BLaER1 (cell line): ENCODE measurements at regions not wholly inside any gene's neighbourhood (a gene's known extent, or its start where the extent isn't known, plus 50 kb on each side); places are given as distances from the start of the nearest gene placed in this dataset.

Experiments
- H3K27ac ChIP-seq: shearing (Covaris generic); formaldehyde crosslinking; 2 replicates; pipeline ENCODE4 v1.8.1; 2022
- H3K27me3 ChIP-seq: shearing (Covaris generic); formaldehyde crosslinking; 2 replicates; pipeline ENCODE4 v1.8.1; 2022
- H3K36me3 ChIP-seq: shearing (Covaris generic); formaldehyde crosslinking; 2 replicates; pipeline ENCODE4 v1.8.1; 2022
- H3K4me1 ChIP-seq: shearing (Covaris generic); formaldehyde crosslinking; 2 replicates; pipeline ENCODE4 v1.8.1; 2022
- H3K4me2 ChIP-seq: shearing (Covaris generic); formaldehyde crosslinking; 2 replicates; pipeline ENCODE4 v1.8.1; 2022
- H3K4me3 ChIP-seq: shearing (Covaris generic); formaldehyde crosslinking; 2 replicates; pipeline ENCODE4 v1.8.1; 2022
- H3K9ac ChIP-seq: shearing (Covaris generic); formaldehyde crosslinking; 2 replicates; pipeline ENCODE4 v1.8.1; 2022
- H3K9me3 ChIP-seq: shearing (Covaris generic); formaldehyde crosslinking; 2 replicates; pipeline ENCODE4 v1.8.1; 2022
- H4K20me1 ChIP-seq: shearing (Covaris generic); formaldehyde crosslinking; 2 replicates; pipeline ENCODE4 v1.8.1; 2022
- Cebpa-rat ChIP-seq: shearing (Covaris generic); IDR thresholded peaks from 2 replicates; pipeline ENCODE4 v1.8.1; 2022

DNA sequence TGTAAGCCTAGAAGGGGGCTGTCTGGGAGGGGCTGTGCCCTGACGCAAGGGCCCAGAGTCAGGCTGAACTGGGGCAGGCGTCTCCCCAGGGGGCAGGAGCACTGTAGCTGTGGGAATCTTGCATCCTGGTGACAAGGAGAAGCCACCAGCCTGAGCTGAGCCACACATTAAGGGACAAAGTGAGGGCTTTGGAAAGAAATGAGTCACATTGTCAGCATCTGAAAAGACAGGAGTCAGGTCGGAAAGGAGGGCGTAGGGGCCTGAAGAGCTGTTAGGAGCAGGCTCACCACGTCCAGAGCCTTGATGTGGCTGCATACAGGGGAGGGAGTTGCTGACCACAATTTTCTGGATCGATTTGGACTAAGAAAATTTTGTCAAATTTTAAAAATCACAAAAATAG is 298.6 kb downstream of the CYP26B1 start:
- no peaks in the 10 kb centered on the region for H3K4me1 ChIP-seq
- no peaks in the 10 kb centered on the region for H3K36me3 ChIP-seq
- H3K9ac ChIP-seq: no peak overlapping the region
- H4K20me1 ChIP-seq: no peaks in the 10 kb centered on the region
- no peak overlapping the region for H3K4me2 ChIP-seq
- no peak for TF ChIP-seq Cebpa-rat
- no peak overlapping the region for H3K27ac ChIP-seq
- H3K27me3 ChIP-seq: no peaks in the 10 kb centered on the region
- no peak overlapping the region for H3K4me3 ChIP-seq
- H3K9me3 ChIP-seq: no peaks in the 10 kb centered on the region

DNA sequence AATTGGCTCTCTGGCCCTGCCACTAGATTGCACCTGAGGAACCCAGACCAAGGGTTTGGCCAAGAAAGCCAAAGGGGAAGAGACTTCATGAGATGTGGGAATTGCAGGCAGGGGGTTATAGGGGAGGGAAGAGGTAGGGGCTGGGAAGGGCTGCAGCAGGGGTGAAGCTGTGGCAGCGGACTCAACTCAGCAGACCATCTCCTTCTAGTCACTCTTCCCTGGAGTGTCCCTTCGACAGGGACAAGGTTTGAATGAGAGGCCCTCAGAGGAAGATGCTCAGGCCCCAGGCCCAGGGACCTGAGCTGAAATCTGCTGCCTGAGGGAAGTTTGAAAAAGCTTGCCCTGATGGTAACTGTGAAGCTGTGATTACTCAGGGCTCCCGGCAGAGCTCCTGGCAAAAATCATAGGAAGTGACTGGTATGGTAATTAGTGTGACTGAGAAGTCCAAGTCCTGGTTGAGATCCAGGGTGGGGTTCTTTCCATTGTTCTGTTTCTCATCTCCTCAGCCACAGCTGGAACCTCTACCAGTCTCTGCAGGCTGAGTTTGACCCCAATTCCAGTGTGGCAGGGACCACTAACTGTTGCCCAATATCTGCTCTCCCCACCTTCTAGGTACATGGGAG is 300.9 kb downstream of the CYP26B1 start:
- no peak overlapping the region for H3K4me2 ChIP-seq
- no peak overlapping the region for H3K27ac ChIP-seq
- no peaks in the 10 kb centered on the region for H3K27me3 ChIP-seq
- H3K4me1 ChIP-seq: no peaks in the 10 kb centered on the region
- no peak for TF ChIP-seq Cebpa-rat
- no peaks in the 10 kb centered on the region for H3K36me3 ChIP-seq
- H3K4me3 ChIP-seq: no peak overlapping the region
- H4K20me1 ChIP-seq: no peaks in the 10 kb centered on the region
- no peaks in the 10 kb centered on the region for H3K9me3 ChIP-seq
- H3K9ac ChIP-seq: no peak overlapping the region

DNA sequence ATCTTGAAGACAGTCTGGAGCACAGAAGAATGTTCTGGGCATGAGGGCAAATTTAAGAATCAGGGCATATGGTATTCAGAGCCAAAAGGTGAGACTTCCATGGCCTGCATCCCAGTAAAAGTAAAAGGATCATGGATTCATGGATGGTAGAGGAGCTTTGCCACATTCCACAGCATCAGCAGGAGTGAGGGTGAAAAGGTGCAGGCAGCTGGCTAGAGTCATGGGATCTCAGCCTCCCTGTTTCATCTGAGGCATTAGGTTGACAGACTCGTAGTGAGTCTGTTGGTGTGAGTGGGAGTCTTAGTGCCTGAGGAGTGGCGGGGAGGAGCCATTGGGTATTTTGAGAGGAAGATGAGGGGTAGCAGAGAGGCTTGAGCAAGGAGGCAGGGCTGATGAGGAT is 301.6 kb downstream of the CYP26B1 start:
- Histone ChIP-seq H3K9ac (no peak overlapping the region), H4K20me1 (no peaks in the 10 kb centered on the region), H3K9me3 (no peaks in the 10 kb centered on the region), H3K4me2 (no peak overlapping the region), H3K4me1 (no peaks in the 10 kb centered on the region), H3K36me3 (no peaks in the 10 kb centered on the region), H3K27me3 (no peaks in the 10 kb centered on the region), H3K27ac (no peak overlapping the region), H3K4me3 (no peak overlapping the region)
- no peak for TF ChIP-seq Cebpa-rat

DNA sequence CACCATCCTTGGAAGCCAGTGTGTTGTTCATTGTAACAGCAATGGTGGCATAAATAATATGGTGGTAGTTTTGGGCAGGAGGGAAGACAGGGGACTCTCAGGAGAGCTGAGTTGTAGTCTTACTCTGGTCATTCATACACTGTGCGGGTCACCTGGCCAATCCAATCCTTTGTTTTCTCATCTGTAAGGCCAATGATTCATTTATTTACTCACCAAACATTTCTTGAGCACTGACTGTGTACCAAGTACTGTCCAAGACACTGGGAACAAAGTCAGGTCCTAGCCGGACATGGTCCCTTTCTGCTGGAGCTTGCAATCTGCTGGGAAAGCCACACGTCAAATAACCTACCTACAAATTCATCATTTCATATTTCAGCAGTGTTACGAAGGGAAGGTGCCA is 302.7 kb downstream of the CYP26B1 start:
- no peaks in the 10 kb centered on the region for H3K36me3 ChIP-seq
- no peak overlapping the region for H3K4me2 ChIP-seq
- no peak overlapping the region for H3K9ac ChIP-seq
- H3K27me3 ChIP-seq: no peaks in the 10 kb centered on the region
- H4K20me1 ChIP-seq: no peaks in the 10 kb centered on the region
- H3K4me3 ChIP-seq: no peak overlapping the region
- no peaks in the 10 kb centered on the region for H3K4me1 ChIP-seq
- no peak for TF ChIP-seq Cebpa-rat
- H3K27ac ChIP-seq: no peak overlapping the region
- no peaks in the 10 kb centered on the region for H3K9me3 ChIP-seq

DNA sequence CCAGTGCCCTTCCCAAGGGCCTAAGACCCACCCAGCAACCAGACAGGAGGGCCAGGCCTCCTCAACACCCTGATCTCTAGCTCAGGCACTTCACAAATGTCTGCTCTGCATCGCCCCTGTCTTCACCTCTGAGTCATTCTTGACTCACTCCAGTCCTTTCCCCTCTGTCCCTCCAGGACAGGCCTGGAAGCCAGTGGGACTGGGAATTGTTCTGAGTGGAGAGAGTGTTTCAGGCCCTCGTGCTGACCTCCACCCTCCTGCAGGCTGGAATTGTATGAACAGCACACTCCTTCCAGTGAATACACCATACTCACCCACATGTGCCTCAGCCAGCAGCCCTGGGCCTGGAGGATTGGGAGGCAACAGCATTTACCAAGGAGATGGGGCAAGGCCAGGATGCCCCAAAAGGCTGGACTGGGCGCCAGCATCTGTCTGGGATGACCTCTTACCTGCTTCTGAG is 304.2 kb downstream of the CYP26B1 start:
- no peaks in the 10 kb centered on the region for H3K36me3 ChIP-seq
- no peaks in the 10 kb centered on the region for H3K9me3 ChIP-seq
- no peak overlapping the region for H3K4me2 ChIP-seq
- TF ChIP-seq Cebpa-rat: no peak
- H3K27me3 ChIP-seq: no peaks in the 10 kb centered on the region
- H4K20me1 ChIP-seq: no peaks in the 10 kb centered on the region
- no peak overlapping the region for H3K27ac ChIP-seq
- no peaks in the 10 kb centered on the region for H3K4me1 ChIP-seq
- H3K4me3 ChIP-seq: no peak overlapping the region
- no peak overlapping the region for H3K9ac ChIP-seq

DNA sequence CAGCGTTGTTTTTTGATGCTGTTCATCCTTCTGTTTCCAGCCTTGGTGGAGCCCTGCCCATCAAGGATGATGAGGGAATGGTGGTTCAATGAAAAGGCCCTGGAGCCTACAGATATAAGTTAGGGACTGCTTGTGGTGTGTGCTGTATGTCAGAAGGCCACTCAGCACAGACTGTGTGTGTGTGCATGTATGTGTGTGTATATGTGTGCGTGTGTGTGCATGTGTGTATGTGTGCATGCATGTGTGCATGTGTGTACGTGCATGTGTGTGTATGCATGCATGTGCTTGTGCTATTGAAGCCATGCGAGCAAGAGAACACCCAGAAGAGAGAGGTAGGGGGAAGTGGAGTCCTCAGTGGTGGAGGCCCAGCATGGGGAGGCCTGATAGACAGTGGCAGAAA is 304.9 kb downstream of the CYP26B1 start:
- no peak overlapping the region for H3K4me2 ChIP-seq
- H4K20me1 ChIP-seq: no peaks in the 10 kb centered on the region
- no peaks in the 10 kb centered on the region for H3K36me3 ChIP-seq
- H3K9me3 ChIP-seq: no peaks in the 10 kb centered on the region
- no peaks in the 10 kb centered on the region for H3K4me1 ChIP-seq
- no peak for TF ChIP-seq Cebpa-rat
- no peak overlapping the region for H3K27ac ChIP-seq
- no peaks in the 10 kb centered on the region for H3K27me3 ChIP-seq
- H3K9ac ChIP-seq: no peak overlapping the region
- H3K4me3 ChIP-seq: no peak overlapping the region

DNA sequence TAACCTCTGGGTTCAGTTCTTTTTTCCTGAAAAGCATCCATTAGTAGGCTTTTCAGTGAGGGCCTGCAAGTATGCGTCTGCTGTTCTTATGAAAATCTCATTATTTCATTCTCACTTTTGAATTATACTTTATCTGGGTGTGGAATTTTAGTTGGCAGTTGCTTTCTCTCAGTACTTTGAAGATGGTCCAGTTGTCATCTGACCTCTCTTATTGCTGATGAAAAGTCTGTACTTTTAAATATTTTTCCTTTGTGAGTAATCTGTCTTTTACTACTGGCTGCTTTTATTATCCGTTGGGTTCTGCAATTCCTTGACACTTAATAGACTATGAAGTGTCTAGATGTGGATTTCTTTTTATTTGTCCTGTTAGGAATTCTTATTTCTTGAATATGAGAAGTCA is 307.8 kb downstream of the CYP26B1 start:
- Histone ChIP-seq H3K36me3 (no peaks in the 10 kb centered on the region), H4K20me1 (no peaks in the 10 kb centered on the region), H3K4me3 (no peak overlapping the region), H3K9me3 (no peaks in the 10 kb centered on the region), H3K4me2 (no peak overlapping the region), H3K27me3 (no peaks in the 10 kb centered on the region), H3K27ac (no peak overlapping the region), H3K9ac (no peak overlapping the region), H3K4me1 (no peaks in the 10 kb centered on the region)
- TF ChIP-seq Cebpa-rat: no peak

DNA sequence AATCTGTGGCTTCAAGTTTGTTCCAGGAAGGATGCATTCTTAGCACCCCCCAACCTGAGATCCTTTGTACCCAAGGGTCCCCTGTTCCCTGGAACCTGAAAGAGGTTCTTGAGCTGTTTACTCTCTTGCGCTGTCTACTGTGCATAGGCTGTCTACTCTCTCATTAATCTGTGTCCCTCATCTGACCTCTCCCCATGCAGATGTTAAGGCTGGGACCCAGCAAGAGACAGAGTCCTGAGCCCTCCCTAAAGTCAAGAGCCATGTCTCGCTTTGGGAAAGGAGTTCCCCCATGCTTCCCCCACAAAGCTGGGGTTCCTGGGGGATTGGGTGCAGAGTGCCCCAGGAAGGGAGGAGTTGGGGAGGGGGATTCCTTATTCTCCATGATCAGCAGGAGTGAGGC is 312.9 kb downstream of the CYP26B1 start:
- no peaks in the 10 kb centered on the region for H3K4me1 ChIP-seq

DNA sequence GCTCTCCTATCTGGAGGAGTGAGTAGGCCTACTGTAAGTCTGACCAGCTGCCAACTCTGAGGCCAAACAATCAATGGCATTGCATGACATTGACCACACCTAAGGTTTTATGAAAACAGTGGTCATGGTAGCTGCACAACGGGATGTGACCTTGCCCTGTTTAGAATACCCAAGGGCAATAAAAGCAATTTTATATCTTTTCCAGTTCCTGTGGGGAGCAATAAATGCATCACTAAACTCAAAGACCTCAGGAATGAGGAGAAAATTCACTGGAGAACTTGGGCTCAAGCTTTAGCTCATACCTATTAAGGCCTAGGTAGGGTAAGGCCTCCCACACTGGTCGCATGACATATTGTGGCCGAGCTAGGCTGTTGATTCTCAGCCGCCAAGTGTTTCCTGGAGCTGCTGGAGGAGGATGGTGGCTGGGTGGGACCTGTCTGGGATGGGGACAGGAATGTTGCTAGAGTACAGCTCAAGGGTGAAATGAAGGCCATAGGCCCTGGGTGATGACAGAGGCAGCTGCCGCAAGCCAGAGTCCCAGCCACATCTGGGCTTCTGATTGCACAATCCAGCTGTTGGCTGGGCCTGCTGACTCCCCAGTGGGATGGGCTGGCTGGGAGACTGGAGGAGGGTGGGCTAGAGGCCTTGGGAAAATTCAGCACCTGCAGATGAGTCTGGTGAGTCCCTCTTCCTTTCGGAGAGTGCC is 313.7 kb downstream of the CYP26B1 start:
- Histone ChIP-seq H3K9me3 (0 out of 2 replicates have a peak, but pooled peaks cover 5% of the 10 kb centered on the region), H3K9ac (no peak overlapping the region), H3K4me1 (no peaks in the 10 kb centered on the region), H3K27me3 (no peaks in the 10 kb centered on the region), H4K20me1 (no peaks in the 10 kb centered on the region), H3K27ac (no peak overlapping the region), H3K4me2 (no peak overlapping the region), H3K4me3 (no peak overlapping the region), H3K36me3 (no peaks in the 10 kb centered on the region)
- TF ChIP-seq Cebpa-rat: no peak

More for the DNA sequence above, 312.9 kb downstream of the CYP26B1 start:
- Histone ChIP-seq H3K36me3 (no peaks in the 10 kb centered on the region), H3K4me3 (no peak overlapping the region), H3K27ac (no peak overlapping the region), H3K9me3 (0 out of 2 replicates have a peak, but pooled peaks cover 5% of the 10 kb centered on the region), H3K4me2 (no peak overlapping the region), H3K27me3 (no peaks in the 10 kb centered on the region), H4K20me1 (no peaks in the 10 kb centered on the region), H3K9ac (no peak overlapping the region)
- no peak for TF ChIP-seq Cebpa-rat

DNA sequence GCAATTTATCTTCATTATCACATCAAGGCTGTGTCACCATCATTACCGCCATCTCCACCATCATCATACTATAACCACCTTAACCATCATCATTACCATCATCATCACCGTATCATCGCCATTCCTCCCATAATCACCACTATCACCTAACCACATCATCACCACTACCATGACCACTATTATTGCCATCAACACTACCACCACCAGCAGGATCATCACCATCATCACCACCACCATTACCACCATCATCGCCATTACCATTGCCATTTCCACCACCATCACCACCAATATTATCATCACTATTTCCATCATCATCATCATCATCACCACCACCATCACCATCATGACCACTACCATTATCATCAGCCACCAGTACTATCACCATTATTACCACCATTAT is 314.4 kb downstream of the CYP26B1 start:
- Histone ChIP-seq H3K9ac (no peak overlapping the region), H3K27ac (no peak overlapping the region), H3K4me1 (no peaks in the 10 kb centered on the region), H3K4me2 (no peak overlapping the region), H3K27me3 (no peaks in the 10 kb centered on the region), H3K36me3 (no peaks in the 10 kb centered on the region), H3K4me3 (no peak overlapping the region), H3K9me3 (0 out of 2 replicates have a peak, but pooled peaks cover 5% of the 10 kb centered on the region), H4K20me1 (no peaks in the 10 kb centered on the region)
- no peak for TF ChIP-seq Cebpa-rat
